HepG2 (cell line): ENCODE measurements at regions not wholly inside any gene's neighbourhood (a gene's known extent, or its start where the extent isn't known, plus 50 kb on each side); places are given as distances from the start of the nearest gene placed in this dataset.
"Not testable (repeated sequence)": the region's sequence is repeated elsewhere in the genome, so short reads cannot be mapped to it uniquely, and the experiment has no call there.

Experiments
- ATAC-seq: fragments of 200-7000 bp; cut with Tn5 transposase; 3 replicates; pipeline ENCODE4 v1.9.1; 2020; ENCODE audit warnings: mild to moderate bottlenecking, moderate library complexity
- BruUV-seq: library from RNA; stranded (reverse); fragments of 400-500 nt; replicated peaks from 2 replicates; lab custom pipeline; 2021; lab: Mats Ljungman, UMichigan
- CTCF ChIA-PET: fragments of 300-600 bp; formaldehyde crosslinking; extraction: SDS; loops from one replicate; lab custom pipeline; 2021; ENCODE audit warnings: low total read pairs, inconsistent platforms, low intra/inter-chr PET ratio; lab: Yijun Ruan, JAX
- POLR2A ChIA-PET: fragments of 350-600 bp; sonication (Branson Sonifier 250); formaldehyde crosslinking; loops from one replicate; lab custom pipeline; 2020; ENCODE audit warnings: antibody characterized with exemption, inconsistent platforms; lab: Yijun Ruan, JAX
- DNase-seq: peaks from one replicate; pipeline ENCODE4 v3.0.0-alpha.2; 2015; ENCODE audit warnings: low spot score
- FAIRE-seq: peaks from 3 replicates; lab custom pipeline; 2011; peaks lifted over from hg19 to GRCh38; lab: Jason Lieb, UNC
- H2AFZ ChIP-seq: one replicate; pipeline ENCODE4 v1.6.1; 2011; ENCODE audit warnings: low read length, inconsistent platforms
- H3K27ac ChIP-seq: fragments of 300-600 bp; 3 replicates; pipeline ENCODE4 v1.8.0; 2011; ENCODE audit warnings: mixed run types, mild to moderate bottlenecking, mixed read lengths, low read length, inconsistent platforms; ENCODE audit not compliant: insufficient read depth; ENCODE audit errors: extremely low read length
- H3K27me3 ChIP-seq, 2 experiments: fragments of 200-600 bp in 1 of 2; 2 replicates in 1 of 2; 3 replicates in 1 of 2; pipeline versions ENCODE4 v1.6.0 to v1.8.0; 2011; ENCODE audit warnings: low read length in 2 of 2, mild to moderate bottlenecking in 2 of 2, moderate library complexity in 2 of 2, inconsistent platforms in 1 of 2; ENCODE audit not compliant: insufficient read depth in 2 of 2, control insufficient read depth in 1 of 2
- H3K36me3 ChIP-seq, 2 experiments: fragments of 200-600 bp in 1 of 2; replicated peaks in 1 of 2; 2 replicates in 1 of 2; 3 replicates in 1 of 2; pipeline versions ENCODE4 v1.5.1 to v1.8.0; 2011; ENCODE audit warnings: low read length in 2 of 2, inconsistent platforms in 1 of 2; ENCODE audit not compliant: insufficient read depth in 2 of 2, control insufficient read depth in 1 of 2
- H3K4me1 ChIP-seq: 2 replicates; pipeline ENCODE4 v1.5.1; 2012; ENCODE audit warnings: low read length, inconsistent platforms; ENCODE audit not compliant: insufficient read depth
- H3K4me2 ChIP-seq: 2 replicates; pipeline ENCODE4 v1.6.0; 2011; ENCODE audit warnings: low read depth, low read length, inconsistent platforms
- H3K4me3 ChIP-seq, 3 experiments: fragments of 200-600 bp in 1 of 3; sonication (generic), shearing (Covaris generic) in 1 of 3; replicated peaks in 1 of 3; 2 replicates each; pipeline ENCODE4 v1.5.1; 2011 to 2016; ENCODE audit warnings: low read length in 3 of 3, inconsistent platforms in 2 of 3, low read depth in 2 of 3, mild to moderate bottlenecking in 2 of 3, control low read depth in 1 of 3, mixed read lengths in 1 of 3; ENCODE audit not compliant: insufficient read depth in 1 of 3
- H3K79me2 ChIP-seq: one replicate; pipeline ENCODE4 v1.6.1; 2011; ENCODE audit warnings: low read length, inconsistent platforms; ENCODE audit not compliant: insufficient read depth
- H3K9ac ChIP-seq: 2 replicates; pipeline ENCODE4 v1.6.0; 2011; ENCODE audit warnings: mild to moderate bottlenecking, low read depth, low read length, inconsistent platforms; ENCODE audit not compliant: insufficient read depth
- H3K9me3 ChIP-seq: 2 replicates; pipeline ENCODE4 v1.5.1; 2012; ENCODE audit warnings: mild to moderate bottlenecking, low read length
- H4K20me1 ChIP-seq: 2 replicates; pipeline ENCODE4 v1.6.0; 2011; ENCODE audit warnings: inconsistent platforms, mild to moderate bottlenecking, low read length, moderate library complexity; ENCODE audit not compliant: insufficient read depth
- CREB1 ChIP-seq, 2 experiments: fragments of 450-650 bp in 1 of 2; IDR thresholded peaks; 2 replicates each; pipeline ENCODE4 v1.6.1; 2016 to 2017; ENCODE audit warnings: control low read depth in 1 of 2, mild to moderate bottlenecking in 1 of 2, missing compliant biosample characterization in 1 of 2, missing genetic modification characterization in 1 of 2
- MAFF ChIP-seq: IDR thresholded peaks from 2 replicates; pipeline ENCODE4 v1.6.1; 2011; ENCODE audit warnings: low read depth, low read length, improper control_type of control experiment
- MAFK ChIP-seq, 2 experiments: IDR thresholded peaks in 1 of 2; conservative IDR thresholded peaks in 1 of 2; 2 replicates each; pipeline ENCODE4 v1.6.1; 2011; ENCODE audit warnings: improper control_type of control experiment in 2 of 2, low read length in 2 of 2
- NFE2L2 ChIP-seq: fragments of 150-350 bp; IDR thresholded peaks from 2 replicates; pipeline ENCODE4 v1.6.1; 2014; ENCODE audit warnings: low read length
- WGBS: methylation state at CpG from one replicate; pipeline ENCODE4 v1.1.6; 2017; ENCODE audit warnings: low lambda C conversion rate; 5-methylcytosine and 5-hydroxymethylcytosine counted together
- in situ Hi-C: cut with HindIII; loops from 2 replicates; pipeline ENCODE4 v1.10.0; 2017; ENCODE audit warnings: low pct_unique_long_range_greater_than_20kb; ENCODE audit not compliant: extremely low pct_ligation_motif_present
- intact Hi-C: fragments of 100-400 bp; cut with micrococcal nuclease; formaldehyde crosslinking; loops from one replicate; pipeline ENCODE4 v1.10.0; 2022; ENCODE audit not compliant: unreplicated experiment

GRCh38 chr14:27847480-27847879 lies 919.1 kb upstream of the FOXG1 start:
- in situ Hi-C loops, ATAC-seq: not testable (repeated sequence)

GRCh38 chr14:27849193-27849592 lies 917.4 kb upstream of the FOXG1 start:
- H3K79me2 ChIP-seq, H3K27me3 ChIP-seq, H3K27ac ChIP-seq, H2AFZ ChIP-seq, intact Hi-C loops, in situ Hi-C loops, ATAC-seq, H3K9ac ChIP-seq, CTCF ChIA-PET, H3K4me2 ChIP-seq, BruUV-seq, DNase-seq, H3K4me1 ChIP-seq, POLR2A ChIA-PET, FAIRE-seq, H4K20me1 ChIP-seq, H3K36me3 ChIP-seq, H3K4me3 ChIP-seq: not testable (repeated sequence)
- H3K9me3 ChIP-seq = peaks cover 90% of the 10 kb centered on the region

More at GRCh38 chr14:27847480-27847879, 919.1 kb upstream of the FOXG1 start:
- H3K27ac ChIP-seq; FAIRE-seq; H3K79me2 ChIP-seq; intact Hi-C loops; H3K4me1 ChIP-seq; H4K20me1 ChIP-seq; POLR2A ChIA-PET; H2AFZ ChIP-seq; CTCF ChIA-PET; H3K36me3 ChIP-seq; H3K4me2 ChIP-seq; H3K4me3 ChIP-seq; DNase-seq; TF ChIP-seq CREB1 (CRISPR knock-in tag; IDR thresholded peaks at IDR 0.05): not testable (repeated sequence)
- WGBS = 1% methylated on average over 1 of the region's 1 CpG
- peak; percentile 77 for TF ChIP-seq CREB1 (IDR thresholded peaks at IDR 0.05)
- peak; percentile 10; the same call in 1 of the 2 replicates for TF ChIP-seq MAFF
- TF ChIP-seq MAFK (conservative IDR thresholded peaks at IDR 0.05 in 1 of 2, IDR thresholded peaks at IDR 0.05 in 1 of 2; ENCODE audit: low read length in 2 of 2) = peak; percentile 32 to 44; a peak in 3 of 4 replicates
- peak; percentile 65 for TF ChIP-seq NFE2L2
- TF ChIP-seq, all 625 proteins: peak for 4; not testable (repeated sequence) for 621
- H3K9me3 ChIP-seq = peaks cover 86% of the 10 kb centered on the region
- H3K9ac ChIP-seq, H3K27me3 ChIP-seq, BruUV-seq: not testable (repeated sequence)
